WTC11 (cell line): ENCODE measurements at regions not wholly inside any gene's neighbourhood (a gene's known extent, or its start where the extent isn't known, plus 50 kb on each side); places are given as distances from the start of the nearest gene placed in this dataset.

Source experiments
- ATAC-seq: fragments of 200-7000 bp; cut with Tn5 transposase; 2 replicates; pipeline ENCODE4 v1.10.0; 2021; ENCODE audit warnings: mild to moderate bottlenecking, moderate library complexity
- CTCF ChIA-PET: fragments of 300-600 bp; sonication (Branson Sonifier 250); formaldehyde crosslinking; loops from one replicate; lab custom pipeline; 2021; ENCODE audit warnings: antibody characterized with exemption; lab: Charles Lee
- POLR2A ChIA-PET: fragments of 350-600 bp; sonication (Branson Sonifier 250); formaldehyde crosslinking; loops from one replicate; lab custom pipeline; 2021; ENCODE audit warnings: antibody characterized with exemption; lab: Charles Lee
- DNase-seq: peaks from one replicate; pipeline ENCODE4 v3.0.0; 2021; ENCODE audit warnings: low spot score
- H3K27ac Mint-ChIP-seq: 2 replicates; pipeline ENCODE4 v1.8.0; 2021; ENCODE audit warnings: mixed read lengths
- H3K27me3 Mint-ChIP-seq: 2 replicates; pipeline ENCODE4 v1.8.0; 2021; ENCODE audit warnings: low read depth, mild to moderate bottlenecking, moderate library complexity, mixed read lengths
- H3K36me3 Mint-ChIP-seq: 2 replicates; pipeline ENCODE4 v1.8.0; 2021; ENCODE audit warnings: mixed read lengths
- H3K4me1 Mint-ChIP-seq: 2 replicates; pipeline ENCODE4 v1.8.0; 2022; ENCODE audit warnings: mixed read lengths
- H3K4me3 Mint-ChIP-seq: 2 replicates; pipeline ENCODE4 v1.8.0; 2021; ENCODE audit warnings: mild to moderate bottlenecking, moderate library complexity, mixed read lengths
- H3K9me3 Mint-ChIP-seq: 2 replicates; pipeline ENCODE4 v1.8.0; 2021; ENCODE audit warnings: mixed read lengths
- ATF3 ChIP-seq: sonication (generic); formaldehyde crosslinking; conservative IDR thresholded peaks from 2 replicates; pipeline ENCODE4 v1.8.1; 2022; ENCODE audit warnings: mild to moderate bottlenecking, missing genetic modification reagents
- ATF6 ChIP-seq: sonication (generic); formaldehyde crosslinking; IDR thresholded peaks from 2 replicates; pipeline ENCODE4 v1.8.1; 2023; ENCODE audit warnings: mild to moderate bottlenecking, missing genetic modification reagents
- CREM ChIP-seq: sonication (generic); formaldehyde crosslinking; IDR thresholded peaks from 2 replicates; pipeline ENCODE4 v1.8.1; 2022; ENCODE audit warnings: mild to moderate bottlenecking, missing genetic modification reagents, moderate library complexity
- FOXJ3 ChIP-seq: sonication (generic); formaldehyde crosslinking; IDR thresholded peaks from 2 replicates; pipeline ENCODE4 v1.9.0; 2021; ENCODE audit warnings: missing genetic modification reagents, mild to moderate bottlenecking, borderline replicate concordance
- FOXP1 ChIP-seq: sonication (generic); formaldehyde crosslinking; IDR thresholded peaks from 2 replicates; pipeline ENCODE4 v1.8.0; 2022; ENCODE audit warnings: missing genetic modification reagents, mild to moderate bottlenecking, moderate library complexity, borderline replicate concordance
- GRHL2 ChIP-seq: fragments of 250-450 bp; sonication (Bioruptor Pico); IDR thresholded peaks from 2 replicates; pipeline ENCODE4 v1.8.0; 2022; ENCODE audit warnings: mild to moderate bottlenecking, moderate library complexity; ENCODE audit not compliant: insufficient replicate concordance, severe bottlenecking
- MAX ChIP-seq: sonication (generic); formaldehyde crosslinking; IDR thresholded peaks from 2 replicates; pipeline ENCODE4 v1.8.0; 2022; ENCODE audit warnings: mild to moderate bottlenecking, missing genetic modification reagents
- MLX ChIP-seq: sonication (generic); formaldehyde crosslinking; IDR thresholded peaks from 2 replicates; pipeline ENCODE4 v1.8.1; 2023; ENCODE audit warnings: mild to moderate bottlenecking, missing genetic modification reagents, moderate library complexity
- OVOL2 ChIP-seq: fragments of 250-450 bp; sonication (Bioruptor Pico); IDR thresholded peaks from 2 replicates; pipeline ENCODE4 v1.9.0; 2021; ENCODE audit warnings: mild to moderate bottlenecking, borderline replicate concordance
- RELA ChIP-seq: sonication (generic); formaldehyde crosslinking; IDR thresholded peaks from 2 replicates; pipeline ENCODE4 v1.8.1; 2022; ENCODE audit warnings: missing genetic modification reagents, mild to moderate bottlenecking, borderline replicate concordance
- RORB ChIP-seq: fragments of 250-450 bp; sonication (Bioruptor Pico); IDR thresholded peaks from 2 replicates; pipeline ENCODE4 v1.9.0; 2021; ENCODE audit warnings: mild to moderate bottlenecking
- SMAD3 ChIP-seq: sonication (generic); formaldehyde crosslinking; IDR thresholded peaks from 2 replicates; pipeline ENCODE4 v1.8.0; 2022; ENCODE audit warnings: missing genetic modification reagents, mild to moderate bottlenecking, borderline replicate concordance
- SP1 ChIP-seq: sonication (generic); formaldehyde crosslinking; conservative IDR thresholded peaks from 2 replicates; pipeline ENCODE4 v1.8.1; 2022; ENCODE audit warnings: missing genetic modification reagents
- ZNF138 ChIP-seq: sonication (generic); formaldehyde crosslinking; conservative IDR thresholded peaks from 2 replicates; pipeline ENCODE4 v1.8.1; 2022; ENCODE audit warnings: mild to moderate bottlenecking, moderate library complexity, missing genetic modification reagents
- ZSCAN18 ChIP-seq: fragments of 250-450 bp; sonication (Bioruptor Pico); IDR thresholded peaks from 2 replicates; pipeline ENCODE4 v2.1.2; 2022; ENCODE audit warnings: mild to moderate bottlenecking, moderate library complexity
- TF ChIP-seq, protein P1 (sequence below): fragments of 250-450 bp; sonication (Bioruptor Pico); IDR thresholded peaks from 2 replicates; pipeline ENCODE4 v1.9.0; 2021; ENCODE audit warnings: mild to moderate bottlenecking
- TF ChIP-seq, protein P2 (sequence below): sonication (generic); formaldehyde crosslinking; IDR thresholded peaks from 2 replicates; pipeline ENCODE4 v1.8.1; 2022; ENCODE audit warnings: mild to moderate bottlenecking, moderate library complexity, missing genetic modification reagents
- TF ChIP-seq, protein P3 (sequence below): fragments of 250-450 bp; sonication (Bioruptor Pico); IDR thresholded peaks from 2 replicates; pipeline ENCODE4 v1.9.0; 2021; ENCODE audit warnings: moderate library complexity, mild to moderate bottlenecking, inconsistent platforms, borderline replicate concordance

GRCh38 chr6:91681296-91681695 is 1094.4 kb upstream of the MAP3K7 start:
- Mint-ChIP-seq H3K9me3 (no peaks in the 10 kb centered on the region), H3K27ac (no peak overlapping the region), H3K4me1 (peaks cover 14% of the 10 kb centered on the region), H3K4me3 (no peak overlapping the region)
- ATAC-seq (no peak), DNase-seq (no peak)
- TF ChIP-seq, protein P1, sequence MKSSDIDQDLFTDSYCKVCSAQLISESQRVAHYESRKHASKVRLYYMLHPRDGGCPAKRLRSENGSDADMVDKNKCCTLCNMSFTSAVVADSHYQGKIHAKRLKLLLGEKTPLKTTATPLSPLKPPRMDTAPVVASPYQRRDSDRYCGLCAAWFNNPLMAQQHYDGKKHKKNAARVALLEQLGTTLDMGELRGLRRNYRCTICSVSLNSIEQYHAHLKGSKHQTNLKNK (CRISPR knock-in tag) = no peak
- TF ChIP-seq CREM (CRISPR knock-in tag) = no peak
- TF ChIP-seq GRHL2 (CRISPR knock-in tag) = no peak
- no peak for TF ChIP-seq OVOL2 (CRISPR knock-in tag)
- TF ChIP-seq RELA (CRISPR knock-in tag) = no peak
- TF ChIP-seq, protein P2, sequence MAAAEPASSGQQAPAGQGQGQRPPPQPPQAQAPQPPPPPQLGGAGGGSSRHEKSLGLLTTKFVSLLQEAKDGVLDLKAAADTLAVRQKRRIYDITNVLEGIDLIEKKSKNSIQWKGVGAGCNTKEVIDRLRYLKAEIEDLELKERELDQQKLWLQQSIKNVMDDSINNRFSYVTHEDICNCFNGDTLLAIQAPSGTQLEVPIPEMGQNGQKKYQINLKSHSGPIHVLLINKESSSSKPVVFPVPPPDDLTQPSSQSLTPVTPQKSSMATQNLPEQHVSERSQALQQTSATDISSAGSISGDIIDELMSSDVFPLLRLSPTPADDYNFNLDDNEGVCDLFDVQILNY (CRISPR knock-in tag) = no peak
- TF ChIP-seq MLX (CRISPR knock-in tag) = no peak
- TF ChIP-seq ATF3 (CRISPR knock-in tag) = no peak
- TF ChIP-seq FOXJ3 (CRISPR knock-in tag) = no peak
- TF ChIP-seq ZNF138 (CRISPR knock-in tag) = no peak
- TF ChIP-seq, all 79 proteins: peak for 0
- CTCF ChIA-PET = no interaction called here
- POLR2A ChIA-PET = interaction anchor here (0.6 kb wide), 1 partner anchor 23 kb away, joined by 3 read pairs; no protein-coding TSS in a partner anchor
- H3K27me3 Mint-ChIP-seq = no peaks in the 10 kb centered on the region
- H3K36me3 Mint-ChIP-seq = no peaks in the 10 kb centered on the region

DNA sequence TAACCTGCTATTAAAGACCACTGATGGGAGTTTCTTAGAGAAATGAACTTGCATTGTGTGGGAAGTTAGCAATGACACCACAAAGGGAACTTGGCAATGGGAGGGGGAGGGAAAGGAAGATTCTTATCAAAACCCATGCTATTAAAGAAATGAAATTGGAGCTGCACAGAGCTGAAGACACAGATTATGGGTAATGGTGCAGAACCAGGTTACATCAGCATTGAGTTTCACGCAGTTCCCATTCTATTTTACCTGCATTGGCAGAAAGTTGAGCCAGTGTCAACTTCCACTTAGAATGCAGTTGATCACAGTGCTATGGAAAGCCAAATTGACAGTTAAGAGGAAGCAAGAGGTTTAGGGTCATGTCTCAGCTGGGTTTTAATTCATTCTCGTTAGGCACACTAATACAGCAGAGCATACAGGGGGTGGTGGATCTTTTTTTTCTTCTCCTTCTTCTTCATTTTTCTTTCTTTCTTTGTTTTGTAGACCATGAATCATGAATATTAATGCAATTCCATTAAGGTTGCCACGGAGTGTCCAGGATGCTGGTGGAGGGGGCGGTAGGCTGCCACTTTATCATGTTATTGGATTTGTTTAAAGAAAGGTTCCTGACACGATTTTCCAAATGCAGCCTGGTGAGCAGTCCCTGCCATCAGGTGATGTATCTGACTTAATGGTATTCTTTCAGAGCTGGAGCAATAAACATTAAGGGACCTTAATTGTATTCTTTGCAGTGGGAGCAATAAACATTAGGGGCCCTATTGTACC is 1092.0 kb upstream of the MAP3K7 start:
- no peak overlapping the region for H3K27ac Mint-ChIP-seq
- ATAC-seq (no peak), DNase-seq (no peak)
- CTCF ChIA-PET = no interaction called here
- H3K9me3 Mint-ChIP-seq = no peaks in the 10 kb centered on the region
- no peaks in the 10 kb centered on the region for H3K36me3 Mint-ChIP-seq
- POLR2A ChIA-PET = no interaction called here
- peaks cover 14% of the 10 kb centered on the region for H3K4me1 Mint-ChIP-seq
- H3K4me3 Mint-ChIP-seq = no peak overlapping the region
- H3K27me3 Mint-ChIP-seq = no peaks in the 10 kb centered on the region
- TF ChIP-seq, protein P3, sequence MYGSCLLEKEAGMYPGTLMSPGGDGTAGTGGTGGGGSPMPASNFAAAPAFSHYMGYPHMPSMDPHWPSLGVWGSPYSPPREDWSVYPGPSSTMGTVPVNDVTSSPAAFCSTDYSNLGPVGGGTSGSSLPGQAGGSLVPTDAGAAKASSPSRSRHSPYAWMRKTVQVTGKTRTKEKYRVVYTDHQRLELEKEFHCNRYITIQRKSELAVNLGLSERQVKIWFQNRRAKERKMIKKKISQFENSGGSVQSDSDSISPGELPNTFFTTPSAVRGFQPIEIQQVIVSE (CRISPR knock-in tag) = no peak
- no peak for TF ChIP-seq RORB (CRISPR knock-in tag)
- no peak for TF ChIP-seq FOXJ3 (CRISPR knock-in tag)
- TF ChIP-seq ATF6 (CRISPR knock-in tag) = no peak
- no peak for TF ChIP-seq FOXP1 (CRISPR knock-in tag)
- TF ChIP-seq SMAD3 = no peak
- no peak for TF ChIP-seq ZSCAN18
- no peak for TF ChIP-seq MAX (CRISPR knock-in tag)
- TF ChIP-seq SP1 (CRISPR knock-in tag) = no peak
